ENCODE measurements at regions not wholly inside any gene's neighbourhood (a gene's known extent, or its start where the extent isn't known, plus 50 kb on each side); places are given as distances from the start of the nearest gene placed in this dataset.

DNA sequence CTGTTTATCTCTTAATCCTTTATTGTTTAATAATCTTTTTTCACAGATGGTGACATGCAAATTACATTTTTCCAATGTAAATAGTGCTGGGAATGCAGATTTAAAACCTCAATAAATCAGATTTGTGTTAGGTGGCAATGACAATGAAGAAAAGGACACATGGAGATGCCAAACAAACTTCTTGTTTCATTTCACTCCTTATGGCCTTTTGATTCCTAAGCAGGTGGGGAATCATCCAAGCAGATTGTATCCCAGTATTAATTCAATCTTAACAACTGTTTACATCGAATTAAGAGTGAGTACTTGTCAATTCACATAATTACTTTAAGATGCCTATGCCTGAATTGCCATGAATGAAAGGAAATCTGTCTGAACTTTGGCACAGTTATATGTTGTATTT is 98.9 kb upstream of the RGS18 start:
- no peak for TF ChIP-seq FOXM1 (IDR thresholded peaks at IDR 0.05; ENCODE audit: borderline replicate concordance)
- TF ChIP-seq BHLHE40 (IDR thresholded peaks at IDR 0.05; ENCODE audit: borderline replicate concordance): no peak
- no peak for TF ChIP-seq SP1 (IDR thresholded peaks at IDR 0.05)
- TF ChIP-seq TARDBP (IDR thresholded peaks at IDR 0.05): no peak
- TF ChIP-seq NFRKB (IDR thresholded peaks at IDR 0.05): no peak
- no peak for TF ChIP-seq HDGF (IDR thresholded peaks at IDR 0.05; ENCODE audit: borderline replicate concordance)
